HL-60 (cell line): ENCODE measurements at regions not wholly inside any gene's neighbourhood (a gene's known extent, or its start where the extent isn't known, plus 50 kb on each side); places are given as distances from the start of the nearest gene placed in this dataset.

Source experiments
- GABPA ChIP-seq: IDR thresholded peaks from 2 replicates; pipeline ENCODE4 v1.6.1; 2012; ENCODE audit warnings: low read depth
- POLR2AphosphoS5 ChIP-seq: IDR thresholded peaks from 2 replicates; pipeline ENCODE4 v1.6.1; 2012; ENCODE audit warnings: low read depth
- SPI1 ChIP-seq: IDR thresholded peaks from 2 replicates; pipeline ENCODE4 v1.6.1; 2012; ENCODE audit warnings: low read depth, mild to moderate bottlenecking, borderline replicate concordance
- TF ChIP-seq, protein P1 (sequence below): IDR thresholded peaks from one replicate; pipeline ENCODE4 v1.5.1; 2011; ENCODE audit warnings: low read length, control low read depth, inconsistent platforms; ENCODE audit not compliant: insufficient read depth
- TF ChIP-seq, protein P2 (sequence below): IDR thresholded peaks from 2 replicates; pipeline ENCODE4 v1.6.1; 2012; ENCODE audit warnings: low read depth; ENCODE audit not compliant: insufficient replicate concordance

DNA sequence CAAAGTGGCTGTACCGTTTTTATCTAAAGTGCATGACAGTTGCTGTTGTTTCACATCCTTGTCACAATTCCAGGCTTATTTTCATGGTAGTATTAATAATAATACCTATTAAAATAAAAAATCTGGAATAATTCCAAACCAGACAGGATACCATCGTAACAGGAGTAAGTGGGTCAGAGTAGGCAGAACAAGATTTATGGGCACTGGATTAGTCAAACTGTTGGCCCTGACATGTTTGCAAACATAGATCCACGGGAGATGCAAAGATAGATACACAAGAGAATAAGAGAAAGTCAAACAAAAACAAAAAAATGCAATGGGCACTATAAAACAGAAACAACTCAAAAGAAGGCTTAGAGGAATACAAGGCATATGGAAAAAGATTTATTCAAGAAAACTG lies 449.5 kb upstream of the HS3ST1 start:
- TF ChIP-seq, protein P1, sequence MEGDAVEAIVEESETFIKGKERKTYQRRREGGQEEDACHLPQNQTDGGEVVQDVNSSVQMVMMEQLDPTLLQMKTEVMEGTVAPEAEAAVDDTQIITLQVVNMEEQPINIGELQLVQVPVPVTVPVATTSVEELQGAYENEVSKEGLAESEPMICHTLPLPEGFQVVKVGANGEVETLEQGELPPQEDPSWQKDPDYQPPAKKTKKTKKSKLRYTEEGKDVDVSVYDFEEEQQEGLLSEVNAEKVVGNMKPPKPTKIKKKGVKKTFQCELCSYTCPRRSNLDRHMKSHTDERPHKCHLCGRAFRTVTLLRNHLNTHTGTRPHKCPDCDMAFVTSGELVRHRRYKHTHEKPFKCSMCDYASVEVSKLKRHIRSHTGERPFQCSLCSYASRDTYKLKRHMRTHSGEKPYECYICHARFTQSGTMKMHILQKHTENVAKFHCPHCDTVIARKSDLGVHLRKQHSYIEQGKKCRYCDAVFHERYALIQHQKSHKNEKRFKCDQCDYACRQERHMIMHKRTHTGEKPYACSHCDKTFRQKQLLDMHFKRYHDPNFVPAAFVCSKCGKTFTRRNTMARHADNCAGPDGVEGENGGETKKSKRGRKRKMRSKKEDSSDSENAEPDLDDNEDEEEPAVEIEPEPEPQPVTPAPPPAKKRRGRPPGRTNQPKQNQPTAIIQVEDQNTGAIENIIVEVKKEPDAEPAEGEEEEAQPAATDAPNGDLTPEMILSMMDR = no peak
- TF ChIP-seq POLR2AphosphoS5 = no peak
- no peak for TF ChIP-seq SPI1
- TF ChIP-seq, protein P2, sequence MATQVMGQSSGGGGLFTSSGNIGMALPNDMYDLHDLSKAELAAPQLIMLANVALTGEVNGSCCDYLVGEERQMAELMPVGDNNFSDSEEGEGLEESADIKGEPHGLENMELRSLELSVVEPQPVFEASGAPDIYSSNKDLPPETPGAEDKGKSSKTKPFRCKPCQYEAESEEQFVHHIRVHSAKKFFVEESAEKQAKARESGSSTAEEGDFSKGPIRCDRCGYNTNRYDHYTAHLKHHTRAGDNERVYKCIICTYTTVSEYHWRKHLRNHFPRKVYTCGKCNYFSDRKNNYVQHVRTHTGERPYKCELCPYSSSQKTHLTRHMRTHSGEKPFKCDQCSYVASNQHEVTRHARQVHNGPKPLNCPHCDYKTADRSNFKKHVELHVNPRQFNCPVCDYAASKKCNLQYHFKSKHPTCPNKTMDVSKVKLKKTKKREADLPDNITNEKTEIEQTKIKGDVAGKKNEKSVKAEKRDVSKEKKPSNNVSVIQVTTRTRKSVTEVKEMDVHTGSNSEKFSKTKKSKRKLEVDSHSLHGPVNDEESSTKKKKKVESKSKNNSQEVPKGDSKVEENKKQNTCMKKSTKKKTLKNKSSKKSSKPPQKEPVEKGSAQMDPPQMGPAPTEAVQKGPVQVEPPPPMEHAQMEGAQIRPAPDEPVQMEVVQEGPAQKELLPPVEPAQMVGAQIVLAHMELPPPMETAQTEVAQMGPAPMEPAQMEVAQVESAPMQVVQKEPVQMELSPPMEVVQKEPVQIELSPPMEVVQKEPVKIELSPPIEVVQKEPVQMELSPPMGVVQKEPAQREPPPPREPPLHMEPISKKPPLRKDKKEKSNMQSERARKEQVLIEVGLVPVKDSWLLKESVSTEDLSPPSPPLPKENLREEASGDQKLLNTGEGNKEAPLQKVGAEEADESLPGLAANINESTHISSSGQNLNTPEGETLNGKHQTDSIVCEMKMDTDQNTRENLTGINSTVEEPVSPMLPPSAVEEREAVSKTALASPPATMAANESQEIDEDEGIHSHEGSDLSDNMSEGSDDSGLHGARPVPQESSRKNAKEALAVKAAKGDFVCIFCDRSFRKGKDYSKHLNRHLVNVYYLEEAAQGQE = no peak
- no peak for TF ChIP-seq GABPA
